ENCODE measurements at regions not wholly inside any gene's neighbourhood (a gene's known extent, or its start where the extent isn't known, plus 50 kb on each side); places are given as distances from the start of the nearest gene placed in this dataset.

GRCh38 chr12:17235996-17236395 is 630.0 kb upstream of the LMO3 start:
- in situ Hi-C loops (cut with HindIII; ENCODE audit: low sequenced_read_pairs) = no loop called here
- H3K4me3 ChIP-seq (ENCODE audit: low read depth, low read length) = no peak overlapping the region
- DNase-seq (ENCODE audit: low read depth) = no peak
- TF ChIP-seq CTCF (IDR thresholded peaks at IDR 0.05; ENCODE audit: low read depth, low read length, missing control alignments) = no peak

- no peak overlapping the region for H3K4me3 ChIP-seq (ENCODE audit: low read depth, low read length)
- TF ChIP-seq CTCF (IDR thresholded peaks at IDR 0.05; ENCODE audit: low read depth, low read length, missing control alignments) = no peak
- DNase-seq (ENCODE audit: low read depth) = no peak
- in situ Hi-C loops (cut with HindIII; ENCODE audit: low sequenced_read_pairs) = no loop called here
These were observed 610.0 kb upstream of the LMO3 start for GRCh38 chr12:17215759-17216570.

- TF ChIP-seq CTCF (IDR thresholded peaks at IDR 0.05; ENCODE audit: low read depth, low read length, missing control alignments) = no peak
- DNase-seq (ENCODE audit: low read depth) = no peak
- in situ Hi-C loops (cut with HindIII; ENCODE audit: low sequenced_read_pairs) = no loop called here
- no peak overlapping the region for H3K4me3 ChIP-seq (ENCODE audit: low read depth, low read length)
These were observed 609.0 kb upstream of the LMO3 start for GRCh38 chr12:17214929-17215328.

DNA sequence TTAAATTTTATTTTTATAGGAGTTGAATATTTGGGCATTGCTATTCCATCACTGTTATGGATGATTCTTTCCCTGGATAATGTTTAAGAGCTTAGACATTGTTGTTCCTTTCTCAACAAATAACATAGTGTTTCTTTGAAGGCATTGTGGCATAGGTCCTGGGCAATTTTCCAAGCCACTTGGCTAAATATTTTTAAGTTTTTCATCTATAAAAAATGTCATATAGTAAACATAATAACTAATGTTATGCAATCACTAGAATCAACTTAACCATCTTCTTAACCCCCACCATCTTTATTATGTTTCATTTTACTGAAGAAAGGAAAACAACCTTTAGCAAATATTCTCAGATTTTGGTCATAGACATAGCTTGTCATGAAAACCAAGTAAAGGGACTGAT is 600.6 kb upstream of the LMO3 start:
- DNase-seq (ENCODE audit: low read depth) = no peak
- no peak overlapping the region for H3K4me3 ChIP-seq (ENCODE audit: low read depth, low read length)
- in situ Hi-C loops (cut with HindIII; ENCODE audit: low sequenced_read_pairs) = no loop called here
- no peak for TF ChIP-seq CTCF (IDR thresholded peaks at IDR 0.05; ENCODE audit: low read depth, low read length, missing control alignments)

DNA sequence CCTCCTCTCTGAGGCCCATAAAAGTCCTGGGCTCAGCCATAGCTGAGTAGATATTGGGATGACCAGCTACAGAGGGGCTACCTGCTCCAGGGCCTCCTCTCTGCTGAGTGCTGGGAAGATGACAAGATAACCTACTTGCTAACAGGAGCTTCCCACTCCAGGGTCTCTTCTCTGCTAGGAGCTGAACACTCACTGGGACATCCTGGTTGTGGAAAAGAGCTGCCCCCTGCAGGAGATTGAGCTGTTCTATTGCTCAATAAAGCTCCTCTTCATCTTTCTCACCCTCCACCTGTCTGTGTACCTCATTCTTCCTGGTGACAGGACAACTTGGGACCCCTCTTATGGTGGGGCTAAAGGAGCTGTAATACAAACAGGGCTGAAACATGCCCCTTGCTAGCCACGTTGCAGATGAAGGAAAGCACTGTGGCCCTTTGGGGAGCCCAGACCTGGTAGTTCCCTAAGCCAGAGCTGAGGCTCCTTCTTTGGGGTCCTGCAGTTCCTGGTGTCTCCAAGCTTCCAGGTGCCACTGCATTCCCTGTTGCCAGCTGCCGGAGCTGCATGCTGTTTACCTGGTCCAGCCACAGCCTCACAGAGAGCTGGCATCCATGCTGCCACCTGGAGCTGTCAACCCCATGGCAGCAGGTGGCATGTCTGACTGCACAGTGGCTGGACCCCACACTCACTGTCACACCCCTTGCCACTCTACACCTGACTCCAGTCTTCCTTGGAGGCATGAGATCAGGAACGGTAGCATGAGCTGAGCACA is 598.5 kb upstream of the LMO3 start:
- TF ChIP-seq CTCF (IDR thresholded peaks at IDR 0.05; ENCODE audit: low read depth, low read length, missing control alignments) = no peak
- no peak for DNase-seq (ENCODE audit: low read depth)
- in situ Hi-C loops (cut with HindIII; ENCODE audit: low sequenced_read_pairs) = no loop called here
- H3K4me3 ChIP-seq (ENCODE audit: low read depth, low read length) = no peak overlapping the region

GRCh38 chr12:17203497-17203896 is 597.5 kb upstream of the LMO3 start:
- in situ Hi-C loops (cut with HindIII; ENCODE audit: low sequenced_read_pairs) = no loop called here
- no peak for TF ChIP-seq CTCF (IDR thresholded peaks at IDR 0.05; ENCODE audit: low read depth, low read length, missing control alignments)
- no peak for DNase-seq (ENCODE audit: low read depth)
- no peak overlapping the region for H3K4me3 ChIP-seq (ENCODE audit: low read depth, low read length)
